ENCODE measurements at regions not wholly inside any gene's neighbourhood (a gene's known extent, or its start where the extent isn't known, plus 50 kb on each side); places are given as distances from the start of the nearest gene placed in this dataset.

- TF ChIP-seq POLR2A (IDR thresholded peaks at IDR 0.05) = no peak
- TF ChIP-seq CTCF (IDR thresholded peaks at IDR 0.05) = no peak
- no peaks in the 10 kb centered on the region for H3K4me1 ChIP-seq
- WGBS, 2 donors = 66 to 67% methylated on average over 3 of the region's 3 CpGs
- no peak overlapping the region for H3K4me3 ChIP-seq
- H3K27me3 ChIP-seq = peaks cover 0 to 4% (median 0%) of the 10 kb centered on the region in 4 donors
- no peaks in the 10 kb centered on the region for H3K9me3 ChIP-seq
- no peak overlapping the region for H3K27ac ChIP-seq
- intact Hi-C loops (cut with DNase I) = loop anchor here (10.0 kb wide), 1 partner anchor 299 kb away; no protein-coding TSS in a partner anchor
- DNase-seq = no peak
- H3K36me3 ChIP-seq = no peaks in the 10 kb centered on the region
Measured at GRCh38 chr10:125343983-125344382, 183.6 kb upstream of the CTBP2 start.

DNA sequence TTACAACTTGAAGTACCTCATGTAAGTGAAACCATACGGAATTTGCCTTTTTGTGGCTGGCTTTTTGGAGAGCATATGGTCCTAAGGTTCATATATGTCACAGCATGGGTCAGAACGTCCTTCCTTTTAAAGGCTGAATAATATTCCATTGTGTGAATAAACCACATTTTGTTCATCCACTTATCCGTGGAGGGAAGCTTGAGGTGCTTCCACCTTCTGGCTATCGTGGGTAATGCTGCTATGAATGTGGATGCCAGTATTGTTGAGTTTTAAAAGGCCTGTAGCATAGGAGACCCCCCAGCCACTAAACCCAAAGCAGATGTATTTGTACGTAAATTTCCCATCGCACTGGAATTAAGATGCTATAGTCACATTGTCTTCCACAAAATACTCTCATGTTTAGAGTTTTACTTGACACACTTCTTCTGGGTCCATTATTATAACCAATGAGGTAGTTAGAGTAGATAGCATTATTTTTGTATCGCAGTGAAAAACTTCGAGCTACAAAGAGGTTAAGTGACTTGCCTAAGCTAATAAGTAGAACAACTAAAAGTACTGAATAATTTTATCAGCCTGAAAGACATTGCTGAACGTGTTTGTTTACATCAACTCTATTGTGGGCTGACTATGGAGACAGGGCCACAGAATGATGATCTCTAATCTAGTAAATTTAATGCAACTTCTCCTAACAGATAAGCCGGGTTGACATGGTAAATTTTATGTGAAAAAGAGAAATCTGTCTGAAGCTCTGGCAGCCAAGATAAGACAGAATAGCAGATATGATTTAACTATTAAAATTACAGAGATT is 183.0 kb upstream of the CTBP2 start:
- Histone ChIP-seq H3K4me3 (no peak overlapping the region), H3K27me3 (peaks cover 0 to 4% (median 0%) of the 10 kb centered on the region in 4 donors), H3K4me1 (no peaks in the 10 kb centered on the region), H3K36me3 (no peaks in the 10 kb centered on the region), H3K27ac (no peak overlapping the region), H3K9me3 (no peaks in the 10 kb centered on the region)
- peak in 5 of 6 experiments; percentile 40 to 66 (median 54) for TF ChIP-seq CTCF (IDR thresholded peaks at IDR 0.05)
- no peak for TF ChIP-seq POLR2A (IDR thresholded peaks at IDR 0.05)
- WGBS, 2 donors = 63 to 66% methylated on average over 10 of the region's 10 CpGs
- intact Hi-C loops (cut with DNase I) = loop anchor here (10.0 kb wide), 1 partner anchor 299 kb away; no protein-coding TSS in a partner anchor
- no peak for DNase-seq

DNA sequence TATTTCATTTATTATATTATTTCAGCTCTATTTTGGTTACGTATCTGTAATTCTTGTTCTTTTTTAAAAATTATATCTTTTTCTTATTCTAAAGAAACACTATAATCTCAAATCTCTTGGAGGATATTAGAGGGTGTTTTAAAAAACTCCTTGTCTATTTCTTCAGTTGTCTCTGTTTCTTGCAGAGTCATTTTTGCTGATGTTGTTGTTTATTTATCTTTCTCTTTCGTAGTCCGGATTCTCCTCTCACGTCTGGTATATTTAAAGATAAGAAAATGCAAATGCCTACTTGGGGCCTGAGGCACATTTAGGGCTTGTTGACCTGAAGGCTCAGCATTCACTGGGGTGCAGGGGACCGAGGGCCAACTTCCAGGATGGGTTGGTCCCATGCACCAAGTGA is 181.2 kb upstream of the CTBP2 start:
- intact Hi-C loops (cut with DNase I) = loop anchor here (10.0 kb wide), 1 partner anchor 297 kb away; no protein-coding TSS in a partner anchor
- Histone ChIP-seq H3K36me3 (no peaks in the 10 kb centered on the region), H3K27ac (no peak overlapping the region), H3K4me1 (no peaks in the 10 kb centered on the region), H3K27me3 (peaks cover 0 to 4% (median 0%) of the 10 kb centered on the region in 4 donors), H3K4me3 (no peak overlapping the region), H3K9me3 (no peaks in the 10 kb centered on the region)
- WGBS, 2 donors = 71% methylated on average over 5 of the region's 5 CpGs
- DNase-seq = no peak
- no peak for TF ChIP-seq CTCF (IDR thresholded peaks at IDR 0.05)
- no peak for TF ChIP-seq POLR2A (IDR thresholded peaks at IDR 0.05)

GRCh38 chr10:125340903-125341302 is 180.5 kb upstream of the CTBP2 start:
- Histone ChIP-seq H3K9me3 (no peaks in the 10 kb centered on the region), H3K4me3 (no peak overlapping the region), H3K36me3 (no peaks in the 10 kb centered on the region), H3K4me1 (no peaks in the 10 kb centered on the region), H3K27ac (no peak overlapping the region), H3K27me3 (peaks cover 0 to 4% (median 0%) of the 10 kb centered on the region in 4 donors)
- no peak for DNase-seq
- intact Hi-C loops (cut with DNase I) = loop anchor here (10.0 kb wide), 1 partner anchor 296 kb away; no protein-coding TSS in a partner anchor
- TF ChIP-seq CTCF (IDR thresholded peaks at IDR 0.05) (no peak), POLR2A (IDR thresholded peaks at IDR 0.05) (no peak)
- 57 to 66% methylated on average over 4 of the region's 4 CpGs for WGBS, 2 donors

DNA sequence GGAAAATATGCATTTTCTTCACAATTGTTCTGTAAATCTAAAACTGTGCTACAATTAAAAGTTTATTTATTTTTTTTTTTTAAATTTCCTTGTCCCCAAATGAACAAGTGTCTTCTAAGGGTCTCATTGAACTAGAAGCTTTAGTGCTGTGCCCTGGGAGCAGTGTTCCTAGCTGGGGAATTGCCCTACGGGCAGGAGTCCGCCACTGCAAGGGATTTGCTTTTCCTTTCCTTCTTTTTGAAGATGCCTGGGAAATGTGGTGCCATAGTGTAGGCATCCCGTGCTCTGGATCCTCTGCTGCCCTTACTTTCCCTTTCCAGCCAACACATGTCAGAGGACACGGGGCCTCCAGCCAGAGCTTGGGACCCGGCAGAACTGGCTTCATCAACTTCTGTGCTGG is 177.1 kb upstream of the CTBP2 start:
- Histone ChIP-seq H3K27me3 (no peaks in the 10 kb centered on the region), H3K4me3 (no peak overlapping the region), H3K4me1 (no peaks in the 10 kb centered on the region), H3K36me3 (no peaks in the 10 kb centered on the region), H3K27ac (no peak overlapping the region), H3K9me3 (no peaks in the 10 kb centered on the region)
- 55 to 70% methylated on average over 5 of the region's 5 CpGs for WGBS, 2 donors
- DNase-seq = no peak
- intact Hi-C loops (cut with DNase I) = no loop called here
- no peak for TF ChIP-seq CTCF (IDR thresholded peaks at IDR 0.05)
- no peak for TF ChIP-seq POLR2A (IDR thresholded peaks at IDR 0.05)

Data from esophagus squamous epithelium (tissue), 5 donors.